NCI-H526 (cell line): ENCODE measurements at regions not wholly inside any gene's neighbourhood (a gene's known extent, or its start where the extent isn't known, plus 50 kb on each side); places are given as distances from the start of the nearest gene placed in this dataset.

ENCODE experiments used
- DNase-seq, 2 experiments: peaks; one replicate each; lab custom pipeline; 2025; lab: John Stamatoyannopoulos, UW

- DNase-seq = no peak
Measured at GRCh38 chr1:57926025-57926552, 502.2 kb upstream of the DAB1 start.

GRCh38 chr1:57925226-57925625 lies 501.4 kb upstream of the DAB1 start:
- no peak for DNase-seq

GRCh38 chr1:57922130-57922529 lies 498.3 kb upstream of the DAB1 start:
- no peak for DNase-seq

GRCh38 chr1:57916041-57916440 lies 492.2 kb upstream of the DAB1 start:
- no peak for DNase-seq

GRCh38 chr1:57911427-57911826 lies 487.6 kb upstream of the DAB1 start:
- DNase-seq = no peak

GRCh38 chr1:57910782-57911181 lies 486.9 kb upstream of the DAB1 start:
- no peak for DNase-seq

GRCh38 chr1:57910305-57910704 lies 486.4 kb upstream of the DAB1 start:
- no peak for DNase-seq

- no peak for DNase-seq
Measured at GRCh38 chr1:57908147-57908890, 484.5 kb upstream of the DAB1 start.

- DNase-seq = no peak
Measured at GRCh38 chr1:57901208-57901919, 477.5 kb upstream of the DAB1 start.

- DNase-seq = no peak
Measured at GRCh38 chr1:57898531-57898930, 474.7 kb upstream of the DAB1 start.

- no peak for DNase-seq
Measured at GRCh38 chr1:57897581-57897980, 473.7 kb upstream of the DAB1 start.

- DNase-seq = no peak
Measured at GRCh38 chr1:57894315-57894714, 470.5 kb upstream of the DAB1 start.

- DNase-seq = no peak
Measured at GRCh38 chr1:57889676-57890320, 465.9 kb upstream of the DAB1 start.

GRCh38 chr1:57887964-57888491 lies 464.2 kb upstream of the DAB1 start:
- no peak for DNase-seq

GRCh38 chr1:57886376-57886775 lies 462.5 kb upstream of the DAB1 start:
- DNase-seq = no peak

- no peak for DNase-seq
Measured at GRCh38 chr1:57883642-57883995, 459.8 kb upstream of the DAB1 start.

GRCh38 chr1:57882934-57883641 lies 459.2 kb upstream of the DAB1 start:
- no peak for DNase-seq

GRCh38 chr1:57882072-57882471 lies 458.2 kb upstream of the DAB1 start:
- DNase-seq = no peak

GRCh38 chr1:57881639-57882038 lies 457.8 kb upstream of the DAB1 start:
- no peak for DNase-seq

- DNase-seq = no peak
Measured at GRCh38 chr1:57879700-57880099, 455.8 kb upstream of the DAB1 start.

GRCh38 chr1:57874418-57874877 lies 450.6 kb upstream of the DAB1 start:
- no peak for DNase-seq

- no peak for DNase-seq
Measured at GRCh38 chr1:57872913-57873312, 449.1 kb upstream of the DAB1 start.
